ENCODE measurements at regions not wholly inside any gene's neighbourhood (a gene's known extent, or its start where the extent isn't known, plus 50 kb on each side); places are given as distances from the start of the nearest gene placed in this dataset.

GRCh38 chr1:101365878-101366277, 129.1 kb downstream of the S1PR1 start:
- peaks cover 2% of the 10 kb centered on the region for H3K4me1 Mint-ChIP-seq
- intact Hi-C loops (cut with micrococcal nuclease): no loop called here

GRCh38 chr1:101366513-101367215, 129.8 kb downstream of the S1PR1 start:
- Mint-ChIP-seq H3K9me3 (peaks cover 7% of the 10 kb centered on the region), H3K4me3 (no peak overlapping the region), H3K27me3 (no peaks in the 10 kb centered on the region), H3K36me3 (ENCODE audit: low read depth) (no peaks in the 10 kb centered on the region), H3K27ac (no peak overlapping the region), H3K4me1 (peaks cover 2% of the 10 kb centered on the region)
- CTCF ChIA-PET: interaction anchor here (1.7 to 1.9 kb wide), 2 partner anchors 9 to 78 kb away, joined by 8 to 9 read pairs; no protein-coding TSS in a partner anchor
- DNase-seq (no peak), ATAC-seq (ENCODE audit: low read depth) (no peak)
- no peak for TF ChIP-seq CTCF (IDR thresholded peaks at IDR 0.05)
- intact Hi-C loops (cut with micrococcal nuclease): no loop called here
- POLR2A ChIA-PET: no interaction called here

More at GRCh38 chr1:101365878-101366277, 129.1 kb downstream of the S1PR1 start:
- peaks cover 7% of the 10 kb centered on the region for H3K9me3 Mint-ChIP-seq
- DNase-seq (no peak), ATAC-seq (ENCODE audit: low read depth) (no peak)
- ChIA-PET CTCF (interaction anchor here (1.4 kb wide), 1 partner anchor 11 kb away, joined by 5 read pairs; no protein-coding TSS in a partner anchor), POLR2A (no interaction called here)
- no peaks in the 10 kb centered on the region for H3K36me3 Mint-ChIP-seq (ENCODE audit: low read depth)
- H3K27me3 Mint-ChIP-seq: no peaks in the 10 kb centered on the region
- no peak for TF ChIP-seq CTCF (IDR thresholded peaks at IDR 0.05)
- H3K27ac Mint-ChIP-seq: no peak overlapping the region
- no peak overlapping the region for H3K4me3 Mint-ChIP-seq

GRCh38 chr1:101367630-101368029, 130.8 kb downstream of the S1PR1 start:
- intact Hi-C loops (cut with micrococcal nuclease): no loop called here
- Mint-ChIP-seq H3K4me3 (no peak overlapping the region), H3K27me3 (no peaks in the 10 kb centered on the region), H3K27ac (no peak overlapping the region), H3K36me3 (ENCODE audit: low read depth) (no peaks in the 10 kb centered on the region), H3K9me3 (peaks cover 10% of the 10 kb centered on the region), H3K4me1 (peaks cover 2% of the 10 kb centered on the region)
- ATAC-seq (ENCODE audit: low read depth) (no peak), DNase-seq (no peak)
- ChIA-PET POLR2A (interaction anchor here (0.5 kb wide), 1 partner anchor 10 kb away, joined by 8 read pairs; no protein-coding TSS in a partner anchor), CTCF (interaction anchor here (1.7 to 1.9 kb wide), 2 partner anchors 10 to 79 kb away, joined by 8 to 9 read pairs; no protein-coding TSS in a partner anchor)
- no peak for TF ChIP-seq CTCF (IDR thresholded peaks at IDR 0.05)

GRCh38 chr1:101370488-101370887, 133.7 kb downstream of the S1PR1 start:
- intact Hi-C loops (cut with micrococcal nuclease): no loop called here
- POLR2A ChIA-PET: no interaction called here

More at GRCh38 chr1:101370488-101370887, 133.7 kb downstream of the S1PR1 start:
- no peak for DNase-seq
- Mint-ChIP-seq H3K4me3 (no peak overlapping the region), H3K36me3 (ENCODE audit: low read depth) (no peaks in the 10 kb centered on the region), H3K27me3 (no peaks in the 10 kb centered on the region), H3K4me1 (no peaks in the 10 kb centered on the region), H3K27ac (no peak overlapping the region), H3K9me3 (peaks cover 5% of the 10 kb centered on the region)
- ATAC-seq (ENCODE audit: low read depth): no peak
- no peak for TF ChIP-seq CTCF (IDR thresholded peaks at IDR 0.05)
- CTCF ChIA-PET: no interaction called here

Data from activated B cell treated with CpG ODN at 0.5 μM for 24 hours (primary cell).